HL-60 (cell line): ENCODE measurements at regions not wholly inside any gene's neighbourhood (a gene's known extent, or its start where the extent isn't known, plus 50 kb on each side); places are given as distances from the start of the nearest gene placed in this dataset.

Source experiments
- CTCF ChIP-seq: IDR thresholded peaks from one replicate; pipeline ENCODE4 v1.5.1; 2011; ENCODE audit warnings: low read length, control low read depth, inconsistent platforms; ENCODE audit not compliant: insufficient read depth
- POLR2AphosphoS5 ChIP-seq: IDR thresholded peaks from 2 replicates; pipeline ENCODE4 v1.6.1; 2012; ENCODE audit warnings: low read depth

- TF ChIP-seq CTCF, result no peak
- TF ChIP-seq POLR2AphosphoS5, result no peak
These were observed 122.0 kb upstream of the ZC3H12C start for GRCh38 chr11:109971184-109971523.
